ENCODE measurements at regions not wholly inside any gene's neighbourhood (a gene's known extent, or its start where the extent isn't known, plus 50 kb on each side); places are given as distances from the start of the nearest gene placed in this dataset.

DNA sequence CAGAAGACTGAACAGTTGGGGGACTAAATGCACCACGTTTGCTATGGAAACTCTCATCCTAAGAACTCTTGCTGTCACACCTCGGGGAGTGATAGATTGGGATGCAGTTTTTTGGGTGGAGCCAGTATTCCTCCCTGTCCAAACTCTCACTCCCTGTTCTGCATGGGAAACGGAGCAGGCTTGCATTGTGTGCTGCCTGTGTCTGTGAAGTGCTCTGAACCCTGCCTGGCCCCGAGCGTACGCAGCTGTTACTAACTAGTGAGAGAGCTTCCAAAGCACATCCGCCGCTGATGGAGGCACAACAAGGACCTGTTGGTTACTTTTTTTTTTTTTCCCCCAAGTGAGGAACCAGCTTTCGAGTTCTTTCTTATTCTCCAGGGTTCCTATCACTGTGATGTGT, 195.5 kb downstream of the ANAPC1 start:
- Histone ChIP-seq H3K36me3 (no peaks in the 10 kb centered on the region), H3K9me3 (no peaks in the 10 kb centered on the region), H3K4me1 (no peaks in the 10 kb centered on the region), H3K4me3 (no peak overlapping the region), H3K27me3 (no peaks in the 10 kb centered on the region), H3K27ac (no peak overlapping the region)
- no peak for FAIRE-seq
- intact Hi-C loops (cut with DNase I) = no loop called here
- TF ChIP-seq CTCF (IDR thresholded peaks at IDR 0.05) = no peak
- no peak for ATAC-seq
- 70 to 79% methylated on average over 9 of the region's 9 CpGs for WGBS, 2 donors
- DNase-seq = no peak

DNA sequence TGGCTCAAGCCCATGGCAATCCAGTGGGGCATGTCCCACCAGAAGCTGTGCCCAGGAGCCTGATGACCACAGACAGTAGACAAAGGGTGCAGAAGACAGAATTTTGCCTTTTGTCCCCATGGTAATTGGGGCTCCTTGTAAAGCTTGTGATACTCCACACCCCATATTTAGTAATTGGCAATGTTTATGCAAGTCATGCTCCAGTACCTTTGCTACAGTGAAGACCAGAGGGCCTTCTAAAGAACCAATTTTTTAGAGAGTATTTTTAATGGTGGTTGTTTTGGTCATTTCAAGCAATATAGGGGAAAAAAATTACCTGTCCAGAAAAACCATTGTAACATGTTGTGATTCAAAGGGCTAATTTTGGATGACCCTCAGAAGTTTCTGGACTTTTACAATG, 194.8 kb downstream of the ANAPC1 start:
- H3K36me3 ChIP-seq = no peaks in the 10 kb centered on the region
- FAIRE-seq (no peak), DNase-seq (no peak), ATAC-seq (no peak)
- H3K4me3 ChIP-seq = no peak overlapping the region
- H3K9me3 ChIP-seq = no peaks in the 10 kb centered on the region
- H3K4me1 ChIP-seq = no peaks in the 10 kb centered on the region
- H3K27ac ChIP-seq = no peak overlapping the region
- intact Hi-C loops (cut with DNase I) = no loop called here
- TF ChIP-seq CTCF (IDR thresholded peaks at IDR 0.05) = no peak
- H3K27me3 ChIP-seq = no peaks in the 10 kb centered on the region

DNA sequence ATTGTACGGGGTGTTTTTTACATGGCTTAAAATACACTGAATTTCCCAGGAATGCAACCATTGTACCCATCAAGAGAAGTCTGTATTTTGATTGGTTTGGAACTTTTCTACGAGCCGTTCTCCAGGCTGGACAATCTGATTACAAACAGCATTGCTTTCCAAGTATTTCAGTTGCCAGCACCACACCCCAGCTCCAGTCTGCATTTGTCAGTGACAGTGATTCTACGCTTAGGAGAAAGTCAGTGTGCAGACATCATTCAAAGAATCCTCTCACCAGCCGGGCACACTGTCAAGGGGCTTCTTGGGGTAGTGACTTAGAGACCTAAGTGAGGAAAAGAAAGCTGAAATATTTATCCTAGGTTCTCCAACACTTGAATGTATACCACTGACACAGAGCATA, 194.1 kb downstream of the ANAPC1 start:
- Histone ChIP-seq H3K36me3 (no peaks in the 10 kb centered on the region), H3K27me3 (no peaks in the 10 kb centered on the region), H3K4me1 (no peaks in the 10 kb centered on the region), H3K27ac (no peak overlapping the region), H3K4me3 (no peak overlapping the region), H3K9me3 (no peaks in the 10 kb centered on the region)
- no peak for TF ChIP-seq CTCF (IDR thresholded peaks at IDR 0.05)
- 37 to 51% methylated on average over 5 of the region's 5 CpGs for WGBS, 2 donors
- no peak for DNase-seq
- ATAC-seq = no peak
- intact Hi-C loops (cut with DNase I) = no loop called here
- FAIRE-seq = no peak

GRCh38 chr2:111691164-111691875, 192.7 kb downstream of the ANAPC1 start:
- no peak for ATAC-seq

More at GRCh38 chr2:111691164-111691875, 192.7 kb downstream of the ANAPC1 start:
- Histone ChIP-seq H3K27me3 (no peaks in the 10 kb centered on the region), H3K4me3 (no peak overlapping the region), H3K9me3 (no peaks in the 10 kb centered on the region), H3K27ac (no peak overlapping the region), H3K36me3 (no peaks in the 10 kb centered on the region), H3K4me1 (no peaks in the 10 kb centered on the region)
- no peak for TF ChIP-seq CTCF (IDR thresholded peaks at IDR 0.05)
- intact Hi-C loops (cut with DNase I) = no loop called here
- WGBS, 2 donors = 76 to 88% methylated on average over 5 of the region's 5 CpGs
- FAIRE-seq = no peak
- DNase-seq = no peak
